HL-60 (cell line): ENCODE measurements at regions not wholly inside any gene's neighbourhood (a gene's known extent, or its start where the extent isn't known, plus 50 kb on each side); places are given as distances from the start of the nearest gene placed in this dataset.
"Not testable (repeated sequence)": the region's sequence is repeated elsewhere in the genome, so short reads cannot be mapped to it uniquely, and the experiment has no call there.

Experiments used
- GABPA ChIP-seq: IDR thresholded peaks from 2 replicates; pipeline ENCODE4 v1.6.1; 2012; ENCODE audit warnings: low read depth
- POLR2AphosphoS5 ChIP-seq: IDR thresholded peaks from 2 replicates; pipeline ENCODE4 v1.6.1; 2012; ENCODE audit warnings: low read depth
- TF ChIP-seq, protein P1 (sequence below): IDR thresholded peaks from one replicate; pipeline ENCODE4 v1.5.1; 2011; ENCODE audit warnings: low read length, control low read depth, inconsistent platforms; ENCODE audit not compliant: insufficient read depth
- TF ChIP-seq, protein P2 (sequence below): IDR thresholded peaks from 2 replicates; pipeline ENCODE4 v1.6.1; 2012; ENCODE audit warnings: low read depth; ENCODE audit not compliant: insufficient replicate concordance

DNA sequence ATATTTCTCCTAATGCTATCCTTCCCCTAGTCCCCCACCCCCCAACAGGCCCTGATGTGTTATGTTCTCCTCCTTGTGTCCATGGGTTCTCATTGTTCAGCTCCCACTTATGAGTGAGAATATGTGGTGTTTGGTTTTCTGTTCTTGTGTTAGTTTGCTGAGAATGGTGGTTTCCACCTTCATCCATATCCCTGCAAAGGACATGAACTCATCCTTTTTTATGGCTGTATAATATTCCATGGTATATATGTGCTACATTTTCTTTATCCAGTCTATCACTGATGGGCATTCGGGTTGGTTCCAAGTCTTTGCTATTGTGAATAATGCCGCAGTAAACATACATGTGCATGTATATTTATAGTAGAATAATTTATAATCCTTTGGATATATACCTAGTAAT is 62.4 kb upstream of the KLF14 start:
- TF ChIP-seq, protein P1, sequence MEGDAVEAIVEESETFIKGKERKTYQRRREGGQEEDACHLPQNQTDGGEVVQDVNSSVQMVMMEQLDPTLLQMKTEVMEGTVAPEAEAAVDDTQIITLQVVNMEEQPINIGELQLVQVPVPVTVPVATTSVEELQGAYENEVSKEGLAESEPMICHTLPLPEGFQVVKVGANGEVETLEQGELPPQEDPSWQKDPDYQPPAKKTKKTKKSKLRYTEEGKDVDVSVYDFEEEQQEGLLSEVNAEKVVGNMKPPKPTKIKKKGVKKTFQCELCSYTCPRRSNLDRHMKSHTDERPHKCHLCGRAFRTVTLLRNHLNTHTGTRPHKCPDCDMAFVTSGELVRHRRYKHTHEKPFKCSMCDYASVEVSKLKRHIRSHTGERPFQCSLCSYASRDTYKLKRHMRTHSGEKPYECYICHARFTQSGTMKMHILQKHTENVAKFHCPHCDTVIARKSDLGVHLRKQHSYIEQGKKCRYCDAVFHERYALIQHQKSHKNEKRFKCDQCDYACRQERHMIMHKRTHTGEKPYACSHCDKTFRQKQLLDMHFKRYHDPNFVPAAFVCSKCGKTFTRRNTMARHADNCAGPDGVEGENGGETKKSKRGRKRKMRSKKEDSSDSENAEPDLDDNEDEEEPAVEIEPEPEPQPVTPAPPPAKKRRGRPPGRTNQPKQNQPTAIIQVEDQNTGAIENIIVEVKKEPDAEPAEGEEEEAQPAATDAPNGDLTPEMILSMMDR, result not testable (repeated sequence)
- TF ChIP-seq, protein P2, sequence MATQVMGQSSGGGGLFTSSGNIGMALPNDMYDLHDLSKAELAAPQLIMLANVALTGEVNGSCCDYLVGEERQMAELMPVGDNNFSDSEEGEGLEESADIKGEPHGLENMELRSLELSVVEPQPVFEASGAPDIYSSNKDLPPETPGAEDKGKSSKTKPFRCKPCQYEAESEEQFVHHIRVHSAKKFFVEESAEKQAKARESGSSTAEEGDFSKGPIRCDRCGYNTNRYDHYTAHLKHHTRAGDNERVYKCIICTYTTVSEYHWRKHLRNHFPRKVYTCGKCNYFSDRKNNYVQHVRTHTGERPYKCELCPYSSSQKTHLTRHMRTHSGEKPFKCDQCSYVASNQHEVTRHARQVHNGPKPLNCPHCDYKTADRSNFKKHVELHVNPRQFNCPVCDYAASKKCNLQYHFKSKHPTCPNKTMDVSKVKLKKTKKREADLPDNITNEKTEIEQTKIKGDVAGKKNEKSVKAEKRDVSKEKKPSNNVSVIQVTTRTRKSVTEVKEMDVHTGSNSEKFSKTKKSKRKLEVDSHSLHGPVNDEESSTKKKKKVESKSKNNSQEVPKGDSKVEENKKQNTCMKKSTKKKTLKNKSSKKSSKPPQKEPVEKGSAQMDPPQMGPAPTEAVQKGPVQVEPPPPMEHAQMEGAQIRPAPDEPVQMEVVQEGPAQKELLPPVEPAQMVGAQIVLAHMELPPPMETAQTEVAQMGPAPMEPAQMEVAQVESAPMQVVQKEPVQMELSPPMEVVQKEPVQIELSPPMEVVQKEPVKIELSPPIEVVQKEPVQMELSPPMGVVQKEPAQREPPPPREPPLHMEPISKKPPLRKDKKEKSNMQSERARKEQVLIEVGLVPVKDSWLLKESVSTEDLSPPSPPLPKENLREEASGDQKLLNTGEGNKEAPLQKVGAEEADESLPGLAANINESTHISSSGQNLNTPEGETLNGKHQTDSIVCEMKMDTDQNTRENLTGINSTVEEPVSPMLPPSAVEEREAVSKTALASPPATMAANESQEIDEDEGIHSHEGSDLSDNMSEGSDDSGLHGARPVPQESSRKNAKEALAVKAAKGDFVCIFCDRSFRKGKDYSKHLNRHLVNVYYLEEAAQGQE, result not testable (repeated sequence)
- not testable (repeated sequence) for TF ChIP-seq GABPA, POLR2AphosphoS5
